HL-60 (cell line): ENCODE measurements at regions not wholly inside any gene's neighbourhood (a gene's known extent, or its start where the extent isn't known, plus 50 kb on each side); places are given as distances from the start of the nearest gene placed in this dataset.

Experiments
- CTCF ChIP-seq: IDR thresholded peaks from one replicate; pipeline ENCODE4 v1.5.1; 2011; ENCODE audit warnings: low read length, control low read depth, inconsistent platforms; ENCODE audit not compliant: insufficient read depth
- GABPA ChIP-seq: IDR thresholded peaks from 2 replicates; pipeline ENCODE4 v1.6.1; 2012; ENCODE audit warnings: low read depth
- POLR2AphosphoS5 ChIP-seq: IDR thresholded peaks from 2 replicates; pipeline ENCODE4 v1.6.1; 2012; ENCODE audit warnings: low read depth
- REST ChIP-seq: IDR thresholded peaks from 2 replicates; pipeline ENCODE4 v1.6.1; 2012; ENCODE audit warnings: low read depth; ENCODE audit not compliant: insufficient replicate concordance

DNA sequence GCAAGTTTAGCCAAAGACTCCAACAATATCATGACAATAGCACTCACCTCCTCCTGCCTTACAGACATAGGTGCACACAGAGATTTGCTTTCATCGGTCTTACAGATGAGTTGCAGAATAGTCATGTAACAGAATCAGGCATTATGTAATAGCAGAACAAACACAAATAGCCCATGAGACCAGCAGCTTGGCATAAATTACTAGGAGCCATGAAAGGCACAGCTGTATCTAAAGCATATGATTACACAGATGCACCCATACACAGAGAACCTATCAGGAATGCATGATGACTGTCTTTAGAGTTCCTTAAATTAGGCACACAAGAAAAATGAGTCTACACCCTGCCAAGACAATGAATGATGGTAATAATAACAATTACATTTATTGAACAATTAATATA, 342.0 kb upstream of the XYLT1 start:
- TF ChIP-seq REST (no peak), CTCF (no peak), GABPA (no peak), POLR2AphosphoS5 (no peak)
